K562 (cell line): ENCODE measurements at regions not wholly inside any gene's neighbourhood (a gene's known extent, or its start where the extent isn't known, plus 50 kb on each side); places are given as distances from the start of the nearest gene placed in this dataset.

ENCODE experiments used
- ATAC-seq: fragments of 200-7000 bp; cut with Tn5 transposase; 3 replicates; pipeline ENCODE4 v1.9.1; 2020; ENCODE audit warnings: moderate library complexity
- BruUV-seq: library from RNA; stranded (reverse); fragments of 400-500 nt; replicated peaks from 2 replicates; lab custom pipeline; 2021; lab: Mats Ljungman, UMichigan
- CTCF ChIA-PET: fragments of 300-600 bp; formaldehyde crosslinking; extraction: SDS; loops from one replicate; lab custom pipeline; 2021; ENCODE audit warnings: low intra/inter-chr PET ratio; lab: Yijun Ruan, JAX
- POLR2A ChIA-PET: fragments of 300-600, 350-650 bp; sonication (Branson Sonifier 250); formaldehyde crosslinking; extraction: SDS; loops from one replicate; lab custom pipeline; 2021; ENCODE audit warnings: antibody characterized with exemption, inconsistent platforms; lab: Yijun Ruan, JAX
- DNase-seq, 4 experiments: peaks; one replicate each; pipeline versions ENCODE4 v3.0.0 to v3.0.0-alpha.2; 2011 to 2018; ENCODE audit warnings: low spot score in 3 of 4, mixed read lengths in 3 of 4; ENCODE audit errors: extremely low read depth in 1 of 4
- FAIRE-seq: peaks from 2 replicates; lab custom pipeline; 2011; peaks lifted over from hg19 to GRCh38; lab: Jason Lieb, UNC
- H2AFZ ChIP-seq: 2 replicates; pipeline ENCODE4 v1.6.0; 2011; ENCODE audit warnings: low read depth, low read length, control low read depth, inconsistent platforms
- H3K27ac ChIP-seq: fragments of 200-600 bp; 3 replicates; pipeline ENCODE4 v1.8.0; 2011; ENCODE audit warnings: low read depth, mild to moderate bottlenecking, control low read depth, inconsistent platforms, low read length, moderate library complexity, mixed read lengths; ENCODE audit errors: extremely low read depth
- H3K27me3 ChIP-seq, 2 experiments: fragments of 300-600 bp in 1 of 2; 2 replicates in 1 of 2; 3 replicates in 1 of 2; pipeline versions ENCODE4 v1.6.0 to v1.8.0; 2011; ENCODE audit warnings: inconsistent platforms in 2 of 2, low read length in 2 of 2, mild to moderate bottlenecking in 1 of 2, mixed read lengths in 1 of 2, moderate library complexity in 1 of 2; ENCODE audit not compliant: control insufficient read depth in 2 of 2, insufficient read depth in 2 of 2
- H3K36me3 ChIP-seq: fragments of 300-600 bp; 3 replicates; pipeline ENCODE4 v1.8.0; 2011; ENCODE audit warnings: mild to moderate bottlenecking, low read length, inconsistent platforms; ENCODE audit not compliant: control insufficient read depth, insufficient read depth
- H3K4me1 ChIP-seq, 2 experiments: fragments of 200-600 bp in 1 of 2; replicated peaks in 1 of 2; 2 replicates in 1 of 2; 3 replicates in 1 of 2; pipeline versions ENCODE4 v1.5.1 to v1.8.0; 2011; ENCODE audit warnings: inconsistent platforms in 2 of 2, low read length in 2 of 2, mild to moderate bottlenecking in 1 of 2, mixed read lengths in 1 of 2, moderate library complexity in 1 of 2; ENCODE audit not compliant: control insufficient read depth in 2 of 2, insufficient read depth in 2 of 2
- H3K4me2 ChIP-seq: 2 replicates; pipeline ENCODE4 v1.6.1; 2011; ENCODE audit warnings: low read length, control low read depth, inconsistent platforms, mixed read lengths; ENCODE audit not compliant: insufficient read depth
- H3K4me3 ChIP-seq: fragments of 200-600 bp; sonication (generic), shearing (Covaris generic); 2 replicates; pipeline ENCODE4 v1.5.1; 2016; ENCODE audit warnings: control low read depth, inconsistent platforms
- H3K79me2 ChIP-seq: fragments of 200-600 bp; 3 replicates; pipeline ENCODE4 v1.8.0; 2011; ENCODE audit warnings: low read length, inconsistent platforms; ENCODE audit not compliant: control insufficient read depth, insufficient read depth
- H3K9ac ChIP-seq, 2 experiments: 2 replicates each; pipeline versions ENCODE4 v1.6.0 to v1.6.1; 2011; ENCODE audit warnings: low read depth in 2 of 2, low read length in 2 of 2, control low read depth in 1 of 2, inconsistent platforms in 1 of 2, mild to moderate bottlenecking in 1 of 2, mixed read lengths in 1 of 2; ENCODE audit not compliant: insufficient read depth in 1 of 2
- H3K9me1 ChIP-seq: one replicate; pipeline ENCODE4 v1.6.0; 2011; ENCODE audit warnings: inconsistent platforms, mild to moderate bottlenecking, low read length, moderate library complexity; ENCODE audit not compliant: control insufficient read depth, insufficient read depth
- H3K9me3 ChIP-seq: replicated peaks from 2 replicates; pipeline ENCODE4 v1.5.1; 2011; ENCODE audit warnings: low read depth, low read length, inconsistent platforms; ENCODE audit not compliant: control insufficient read depth, insufficient read depth
- H4K20me1 ChIP-seq: replicated peaks from 2 replicates; pipeline ENCODE4 v1.6.1; 2011; ENCODE audit warnings: low read length, inconsistent platforms, mixed read lengths; ENCODE audit not compliant: control insufficient read depth, insufficient read depth
- ATF1 ChIP-seq, 2 experiments: fragments of 450-650 bp in 1 of 2; IDR thresholded peaks; 2 replicates each; pipeline ENCODE4 v1.6.1; 2016; ENCODE audit warnings: missing compliant biosample characterization in 1 of 2, missing genetic modification characterization in 1 of 2
- ATF7 ChIP-seq: fragments of 450-650 bp; IDR thresholded peaks from 2 replicates; pipeline ENCODE4 v1.7.1; 2014; ENCODE audit warnings: mild to moderate bottlenecking, moderate library complexity
- CEBPZ ChIP-seq: fragments of 150-350 bp; IDR thresholded peaks from 2 replicates; pipeline ENCODE4 v1.6.1; 2014; ENCODE audit warnings: low read depth, mild to moderate bottlenecking, low read length, borderline replicate concordance
- CREB1 ChIP-seq, 2 experiments: sonication (generic) in 1 of 2; formaldehyde crosslinking in 1 of 2; IDR thresholded peaks; 2 replicates each; pipeline versions ENCODE4 v1.6.1 to v1.8.0; 2012 to 2022; ENCODE audit warnings: inconsistent platforms in 1 of 2, mild to moderate bottlenecking in 1 of 2, missing genetic modification reagents in 1 of 2, moderate library complexity in 1 of 2
- CXXC5 ChIP-seq: fragments of 250-450 bp; sonication (Bioruptor Pico); IDR thresholded peaks from 2 replicates; pipeline ENCODE4 v1.8.0; 2022; ENCODE audit warnings: inconsistent platforms, mild to moderate bottlenecking, moderate library complexity
- ETV1 ChIP-seq: fragments of 450-650 bp; conservative IDR thresholded peaks from 2 replicates; pipeline ENCODE4 v1.6.1; 2016; ENCODE audit warnings: missing genetic modification characterization, control low read depth, low read depth, missing compliant biosample characterization
- NONO ChIP-seq, 2 experiments: fragments of 200-400 bp in 1 of 2; fragments of 450-650 bp in 1 of 2; formaldehyde crosslinking in 1 of 2; IDR thresholded peaks; 2 replicates each; pipeline ENCODE4 v1.6.1; 2017; ENCODE audit warnings: low read depth in 2 of 2, mild to moderate bottlenecking in 2 of 2, moderate library complexity in 2 of 2, low read length in 1 of 2
- POLR2B ChIP-seq: fragments of 450-650 bp; IDR thresholded peaks from 2 replicates; pipeline ENCODE4 v1.6.1; 2018; ENCODE audit warnings: low read depth; ENCODE audit not compliant: partially characterized antibody
- PTRF ChIP-seq: fragments of 450-650 bp; IDR thresholded peaks from 2 replicates; pipeline ENCODE4 v1.6.1; 2016; ENCODE audit warnings: mild to moderate bottlenecking, missing genetic modification characterization, missing compliant biosample characterization
- SAFB ChIP-seq: fragments of 200-400 bp; formaldehyde crosslinking; IDR thresholded peaks from 2 replicates; pipeline ENCODE4 v1.6.1; 2017; ENCODE audit warnings: low read depth, low read length, borderline replicate concordance
- THAP12 ChIP-seq: fragments of 250-450 bp; sonication (Bioruptor Pico); IDR thresholded peaks from 2 replicates; pipeline ENCODE4 v1.9.0; 2021; ENCODE audit warnings: mild to moderate bottlenecking, inconsistent platforms
- UBTF ChIP-seq, 2 experiments: IDR thresholded peaks; 2 replicates each; pipeline ENCODE4 v1.6.1; 2012; ENCODE audit warnings: improper control_type of control experiment in 2 of 2, low read depth in 2 of 2, low read length in 2 of 2, borderline replicate concordance in 1 of 2
- ZNF124 ChIP-seq: sonication (generic); formaldehyde crosslinking; IDR thresholded peaks from 2 replicates; pipeline ENCODE4 v1.8.1; 2022; ENCODE audit warnings: missing genetic modification reagents
- WGBS: fragments of 100-300 bp; shearing (Covaris generic); methylation state at CpG from one replicate; pipeline ENCODE4 v1.1.6; 2016; ENCODE audit warnings: low coverage, mixed read lengths; ENCODE audit not compliant: insufficient coverage; ENCODE audit errors: missing lambda C conversion rate; 5-methylcytosine and 5-hydroxymethylcytosine counted together
- in situ Hi-C: fragments of 300-500 bp; cut with MboI; formaldehyde crosslinking; loops from 4 replicates; pipeline ENCODE4 v1.15.0; 2018; ENCODE audit warnings: inconsistent platforms, mixed read lengths
- intact Hi-C: fragments of 100-400 bp; cut with micrococcal nuclease; formaldehyde crosslinking; loops from 2 replicates; pipeline ENCODE4 v1.14.2; 2022

- Histone ChIP-seq H3K4me1 (no peaks in the 10 kb centered on the region), H2AFZ (no peak overlapping the region), H3K4me2 (no peak overlapping the region), H3K9me3 (no peaks in the 10 kb centered on the region), H3K27me3 (no peaks in the 10 kb centered on the region), H4K20me1 (no peaks in the 10 kb centered on the region), H3K27ac (no peak overlapping the region), H3K79me2 (no peaks in the 10 kb centered on the region), H3K4me3 (no peak overlapping the region), H3K9me1 (no peaks in the 10 kb centered on the region), H3K9ac (no peak overlapping the region), H3K36me3 (no peaks in the 10 kb centered on the region)
- no peak for ATAC-seq
- in situ Hi-C loops: no loop called here
- 0% methylated on average over 4 of the region's 4 CpGs for WGBS
- BruUV-seq: no TSS peak
- intact Hi-C loops: no loop called here
- CTCF ChIA-PET: no interaction called here
- POLR2A ChIA-PET: no interaction called here
- no peak for DNase-seq
- no peak for FAIRE-seq
- TF ChIP-seq SAFB (no peak), CXXC5 (CRISPR knock-in tag) (no peak), ETV1 (no peak), PTRF (tag) (no peak), UBTF (IDR thresholded peaks at IDR 0.05; ENCODE audit: borderline replicate concordance in 1 of 2, low read depth in 2 of 2, low read length in 2 of 2) (no peak), CEBPZ (no peak), NONO (IDR thresholded peaks at IDR 0.05; ENCODE audit: low read depth in 2 of 2, low read length in 1 of 2) (no peak), THAP12 (CRISPR knock-in tag) (no peak), ATF7 (no peak), ATF1 (CRISPR knock-in tag; IDR thresholded peaks at IDR 0.05) (no peak), ATF1 (tag; IDR thresholded peaks at IDR 0.05) (no peak), CREB1 (IDR thresholded peaks at IDR 0.05) (no peak), CREB1 (CRISPR knock-in tag; IDR thresholded peaks at IDR 0.05) (no peak), POLR2B (no peak), ZNF124 (CRISPR knock-in tag) (no peak)
Observed at GRCh38 chr1:104593413-104594187, 843.9 kb downstream of the AMY1C start.
